ENCODE measurements at regions not wholly inside any gene's neighbourhood (a gene's known extent, or its start where the extent isn't known, plus 50 kb on each side); places are given as distances from the start of the nearest gene placed in this dataset.

- H3K36me3 ChIP-seq (ENCODE audit: control insufficient read depth, insufficient read depth, low read length): no peaks in the 10 kb centered on the region
- H3K4me3 ChIP-seq: no peak overlapping the region
- H2AFZ ChIP-seq (ENCODE audit: low read depth, low read length): no peak overlapping the region
- H3K27me3 ChIP-seq (ENCODE audit: control insufficient read depth in 2 of 2, insufficient read depth in 2 of 2, low read length in 2 of 2): peaks cover 9 to 29% of the 10 kb centered on the region in 2 experiments; a peak in 4 of 5 replicates
- no peaks in the 10 kb centered on the region for H4K20me1 ChIP-seq (replicated peaks; ENCODE audit: control insufficient read depth, insufficient read depth, low read length)
- no peaks in the 10 kb centered on the region; a peak in 2 of 5 replicates for H3K4me1 ChIP-seq (replicated peaks in 1 of 2; ENCODE audit: control insufficient read depth in 2 of 2, insufficient read depth in 2 of 2, low read length in 2 of 2)
- DNase-seq (ENCODE audit: extremely low read depth in 1 of 4, low spot score in 3 of 4): no peak
- ChIA-PET POLR2A (no interaction called here), CTCF (ENCODE audit: low intra/inter-chr PET ratio) (no interaction called here)
- H3K9me1 ChIP-seq (ENCODE audit: control insufficient read depth, insufficient read depth, low read length): no peaks in the 10 kb centered on the region
- no peak overlapping the region for H3K9ac ChIP-seq (ENCODE audit: insufficient read depth in 1 of 2, low read depth in 2 of 2, low read length in 2 of 2)
- ATAC-seq: no peak
- H3K4me2 ChIP-seq (ENCODE audit: insufficient read depth, low read length): no peak overlapping the region
- in situ Hi-C loops (cut with MboI): no loop called here
- no peak for FAIRE-seq
- WGBS (ENCODE audit: insufficient coverage, low coverage, missing lambda C conversion rate): 5% methylated on average over 5 of the region's 5 CpGs
- no peaks in the 10 kb centered on the region for H3K79me2 ChIP-seq (ENCODE audit: control insufficient read depth, insufficient read depth, low read length)
- H3K27ac ChIP-seq (ENCODE audit: extremely low read depth, low read depth, low read length): no peak overlapping the region
- no peaks in the 10 kb centered on the region for H3K9me3 ChIP-seq (replicated peaks; ENCODE audit: control insufficient read depth, insufficient read depth, low read depth, low read length)
- intact Hi-C loops (cut with micrococcal nuclease): no loop called here
- BruUV-seq (replicated peaks): no TSS peak
- TF ChIP-seq ZC3H11A (IDR thresholded peaks at IDR 0.05; ENCODE audit: low read depth, low read length): no peak
- TF ChIP-seq, protein P1, sequence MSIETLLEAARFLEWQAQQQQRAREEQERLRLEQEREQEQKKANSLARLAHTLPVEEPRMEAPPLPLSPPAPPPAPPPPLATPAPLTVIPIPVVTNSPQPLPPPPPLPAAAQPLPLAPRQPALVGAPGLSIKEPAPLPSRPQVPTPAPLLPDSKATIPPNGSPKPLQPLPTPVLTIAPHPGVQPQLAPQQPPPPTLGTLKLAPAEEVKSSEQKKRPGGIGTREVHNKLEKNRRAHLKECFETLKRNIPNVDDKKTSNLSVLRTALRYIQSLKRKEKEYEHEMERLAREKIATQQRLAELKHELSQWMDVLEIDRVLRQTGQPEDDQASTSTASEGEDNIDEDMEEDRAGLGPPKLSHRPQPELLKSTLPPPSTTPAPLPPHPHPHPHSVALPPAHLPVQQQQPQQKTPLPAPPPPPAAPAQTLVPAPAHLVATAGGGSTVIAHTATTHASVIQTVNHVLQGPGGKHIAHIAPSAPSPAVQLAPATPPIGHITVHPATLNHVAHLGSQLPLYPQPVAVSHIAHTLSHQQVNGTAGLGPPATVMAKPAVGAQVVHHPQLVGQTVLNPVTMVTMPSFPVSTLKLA (conservative IDR thresholded peaks at IDR 0.05): no peak
- no peak for TF ChIP-seq POLR3A (IDR thresholded peaks at IDR 0.05; ENCODE audit: borderline replicate concordance, extremely low read depth, insufficient read depth, insufficient read length)
- no peak for TF ChIP-seq ESRRB (CRISPR knock-in tag; IDR thresholded peaks at IDR 0.05; ENCODE audit: borderline replicate concordance)
- TF ChIP-seq SP2 (IDR thresholded peaks at IDR 0.05; ENCODE audit: extremely low read depth, low read depth, low read length, poor library complexity, severe bottlenecking): no peak
- TF ChIP-seq MGA (IDR thresholded peaks at IDR 0.05): no peak
- no peak for TF ChIP-seq BRCA1 (IDR thresholded peaks at IDR 0.05)
- no peak for TF ChIP-seq BRCA1 (CRISPR knock-in tag; IDR thresholded peaks at IDR 0.05)
- no peak for TF ChIP-seq LARP7 (IDR thresholded peaks at IDR 0.05)
- no peak for TF ChIP-seq ZBTB17 (CRISPR knock-in tag; IDR thresholded peaks at IDR 0.05)
- no peak for TF ChIP-seq ERF (CRISPR knock-in tag; IDR thresholded peaks at IDR 0.05)
These were observed 60.8 kb upstream of the WLS start for GRCh38 chr1:68293122-68293521.
